GM18951 (cell line): ENCODE measurements at regions not wholly inside any gene's neighbourhood (a gene's known extent, or its start where the extent isn't known, plus 50 kb on each side); places are given as distances from the start of the nearest gene placed in this dataset.
"Not testable (repeated sequence)": the region's sequence is repeated elsewhere in the genome, so short reads cannot be mapped to it uniquely, and the experiment has no call there.

Source experiments
- POLR2A ChIP-seq: IDR thresholded peaks from 4 replicates; pipeline ENCODE4 v1.6.1; 2011; ENCODE audit warnings: mild to moderate bottlenecking; ENCODE audit not compliant: insufficient read length, insufficient read depth; ENCODE audit errors: extremely low read depth
- in situ Hi-C: fragments of 300-500 bp; cut with MboI; formaldehyde crosslinking; loops from one replicate; pipeline ENCODE4 v1.12.0; 2022; ENCODE audit warnings: low sequenced_read_pairs, mixed read lengths, inconsistent platforms; ENCODE audit not compliant: unreplicated experiment

DNA sequence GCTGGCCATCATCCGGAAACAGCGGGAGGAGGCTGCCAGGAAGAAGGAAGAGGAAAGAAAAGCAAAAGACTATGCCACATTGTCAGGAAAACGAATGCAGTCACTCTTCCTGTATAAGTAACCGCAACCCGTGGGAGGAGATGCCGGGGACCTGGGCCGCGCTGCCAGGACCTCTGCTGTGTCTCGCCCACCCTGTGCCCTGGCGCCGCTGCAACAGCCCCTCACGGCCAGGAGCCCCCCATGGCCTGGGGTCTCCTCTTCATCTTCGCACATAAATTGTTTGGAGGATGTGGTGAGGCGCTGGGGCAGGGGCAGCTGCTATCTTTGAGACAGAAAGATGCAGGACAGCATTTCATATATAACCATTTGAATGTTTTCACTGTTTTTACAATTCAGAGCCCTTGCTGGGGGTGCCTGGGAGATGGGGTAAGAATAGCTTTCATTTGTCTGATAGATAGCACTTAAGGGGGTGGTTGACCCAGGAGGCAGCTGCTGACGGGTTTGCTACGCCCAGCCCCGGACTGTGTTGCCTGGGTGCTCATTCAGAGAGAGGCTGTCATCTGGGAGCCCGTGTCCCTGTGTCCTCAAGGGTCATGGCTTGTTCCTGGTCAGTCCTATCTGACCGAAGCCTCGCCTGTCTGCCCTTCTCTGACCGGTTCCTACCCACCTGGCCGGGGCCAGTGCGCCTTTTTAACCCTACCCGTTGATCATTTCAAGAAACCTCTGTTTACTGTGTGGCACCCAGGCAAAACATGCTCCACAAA, 1067.7 kb upstream of the COX7C start:
- in situ Hi-C loops: no loop called here
- no peak for TF ChIP-seq POLR2A

DNA sequence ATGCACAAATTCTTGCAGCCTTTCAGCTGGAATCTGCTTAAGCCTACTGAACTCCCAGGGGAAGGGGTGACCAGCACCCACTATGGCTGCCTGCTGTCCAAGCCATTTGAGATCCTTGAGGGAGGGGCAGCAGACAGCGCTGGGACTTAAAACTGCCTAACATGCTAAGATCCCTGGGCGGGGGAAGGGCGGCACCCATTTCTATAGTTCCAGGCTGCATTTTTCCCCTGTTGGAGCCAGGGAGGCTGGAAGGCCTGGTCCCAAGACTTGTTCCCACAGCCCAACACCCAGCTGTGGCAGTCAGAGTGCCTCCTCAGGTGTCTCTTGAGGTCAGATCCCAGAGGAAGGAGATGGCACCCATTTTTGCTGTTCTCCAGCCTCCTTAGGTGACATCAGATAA, 1061.3 kb upstream of the COX7C start:
- TF ChIP-seq POLR2A: no peak
- in situ Hi-C loops: no loop called here

DNA sequence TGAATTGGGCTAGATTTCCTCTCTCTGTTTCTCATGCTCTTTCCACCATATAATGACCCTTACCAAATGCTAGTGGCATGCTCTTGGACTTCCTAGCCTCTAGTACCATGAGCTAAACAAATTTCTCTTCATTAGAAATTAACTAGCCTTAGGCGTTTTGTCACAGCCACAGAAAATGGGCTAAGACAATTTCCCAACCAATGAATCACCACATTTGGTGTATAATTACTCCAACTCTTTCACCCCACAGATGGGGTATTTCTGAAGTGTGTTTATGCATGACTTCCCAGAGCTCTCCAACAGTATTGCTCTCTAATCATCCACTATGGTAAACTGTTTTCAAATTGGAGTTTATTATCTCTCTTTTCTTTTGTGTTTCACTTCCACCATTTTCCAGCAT, 1041.1 kb upstream of the COX7C start:
- TF ChIP-seq POLR2A: no peak
- in situ Hi-C loops: no loop called here

DNA sequence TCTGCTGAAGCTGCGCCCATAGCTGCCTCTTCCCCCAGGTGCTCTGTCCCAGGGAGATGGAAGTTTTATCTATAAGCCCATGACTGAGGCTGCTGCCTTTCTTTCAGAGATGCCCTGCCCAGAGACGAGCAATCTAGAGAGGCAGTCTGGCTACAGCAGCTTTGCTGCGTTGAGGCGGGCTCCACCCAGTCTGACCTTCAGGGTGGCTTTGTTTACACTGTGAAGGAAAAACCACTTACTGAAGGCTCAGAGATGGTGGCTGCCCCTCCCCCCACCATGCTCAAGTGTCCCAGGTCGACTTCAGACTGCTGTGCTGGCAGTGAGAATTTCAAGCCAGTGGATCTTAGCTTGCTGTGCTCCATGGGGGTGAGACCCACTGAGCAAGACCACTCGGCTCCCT, 1029.9 kb upstream of the COX7C start:
- in situ Hi-C loops: not testable (repeated sequence)

DNA sequence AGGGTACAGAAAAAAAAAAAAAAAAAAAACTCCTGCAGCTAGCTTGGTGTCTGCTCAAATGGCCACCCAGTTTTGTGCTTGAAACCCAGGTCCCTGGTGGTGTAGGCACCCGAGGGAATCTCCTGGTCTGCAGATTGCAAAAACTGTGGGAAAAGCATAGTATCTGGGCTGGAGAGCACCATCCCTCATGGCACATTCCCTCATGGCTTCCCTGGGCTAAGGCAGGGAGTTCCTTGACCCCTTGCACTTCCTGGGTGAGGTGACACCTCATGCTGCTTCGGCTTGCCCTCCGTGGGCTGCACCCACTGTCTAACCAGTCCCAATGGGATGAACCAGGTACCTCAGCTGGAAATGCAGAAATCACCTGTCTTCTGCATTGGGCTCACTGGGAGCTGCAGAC, 1029.5 kb upstream of the COX7C start:
- in situ Hi-C loops: not testable (repeated sequence)

DNA sequence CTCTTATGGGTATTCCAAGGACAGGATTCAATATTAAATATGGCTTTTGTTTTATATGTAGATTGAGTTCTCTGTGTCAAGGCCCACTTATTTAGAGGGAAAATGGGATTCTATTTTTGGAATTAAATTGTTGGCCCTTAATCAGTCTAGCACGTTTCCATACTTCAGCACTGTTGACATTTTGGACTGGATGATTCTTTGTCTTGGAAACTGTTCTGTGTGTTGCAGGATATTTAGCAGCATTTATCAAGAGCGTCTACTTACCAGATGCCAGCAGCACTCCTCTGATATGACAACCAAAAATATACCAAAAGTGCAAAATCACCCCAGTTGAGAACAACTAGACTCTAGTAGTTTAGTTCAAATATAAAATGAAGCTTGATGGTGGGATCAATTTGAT, 1027.0 kb upstream of the COX7C start:
- no peak for TF ChIP-seq POLR2A
- in situ Hi-C loops: no loop called here

DNA sequence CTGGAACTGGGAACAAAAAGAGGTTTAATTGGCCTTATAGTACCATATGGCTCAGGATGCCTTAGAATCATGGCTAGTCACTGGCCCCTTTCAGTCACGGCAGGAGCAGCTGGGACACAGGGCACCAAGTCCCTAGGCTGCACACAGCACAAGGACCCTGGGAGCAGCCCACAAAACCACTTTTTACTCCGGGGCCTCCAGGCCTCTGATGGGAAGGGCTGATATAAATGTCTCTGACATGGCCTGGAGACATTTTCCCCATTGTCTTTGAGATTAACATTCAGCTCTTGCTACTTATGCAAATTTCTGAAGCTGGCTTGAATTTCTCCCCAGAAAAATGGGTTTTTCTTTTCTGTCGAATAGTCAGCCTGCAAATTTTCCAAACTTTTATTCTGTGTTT, 1026.4 kb upstream of the COX7C start:
- in situ Hi-C loops: no loop called here
- no peak for TF ChIP-seq POLR2A

DNA sequence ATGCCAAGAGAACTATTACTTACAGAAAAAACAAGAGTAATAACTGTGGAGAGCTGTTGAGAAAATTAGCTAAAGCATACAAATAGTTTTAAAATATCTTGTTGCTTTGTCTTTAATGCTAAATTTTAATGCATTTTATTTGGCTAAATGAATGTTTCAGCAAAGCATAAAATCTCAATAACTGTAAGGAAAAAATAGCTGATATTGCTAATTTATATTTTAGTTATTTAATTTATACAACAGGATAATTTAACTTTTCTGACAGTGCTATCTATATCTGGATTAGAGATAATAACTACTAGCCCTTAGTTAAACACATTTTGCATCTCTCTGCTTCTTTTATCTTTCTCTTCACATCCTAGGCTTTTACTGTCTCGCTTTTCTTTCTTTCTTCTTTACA, 1014.9 kb upstream of the COX7C start:
- in situ Hi-C loops: no loop called here
- no peak for TF ChIP-seq POLR2A

DNA sequence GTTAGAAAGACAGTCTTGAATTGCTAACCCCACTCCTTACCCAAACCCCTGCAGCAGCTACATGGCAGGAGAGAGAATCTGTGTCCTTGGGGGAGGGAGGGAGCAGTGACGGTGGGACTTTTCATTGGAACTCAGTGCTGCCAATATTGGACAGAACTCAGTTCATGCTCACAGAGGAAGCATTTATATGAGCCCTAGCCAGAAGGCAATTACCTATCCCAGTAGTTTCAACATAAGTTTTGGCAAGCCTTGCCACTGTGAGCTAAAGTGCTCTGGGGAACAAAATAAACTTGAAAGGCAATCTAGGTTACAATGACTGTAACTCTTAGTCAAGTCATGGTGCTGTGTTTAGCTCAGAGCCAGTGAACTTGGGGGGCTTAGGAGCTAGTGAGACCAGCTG, 1013.4 kb upstream of the COX7C start:
- no peak for TF ChIP-seq POLR2A
- in situ Hi-C loops: no loop called here

DNA sequence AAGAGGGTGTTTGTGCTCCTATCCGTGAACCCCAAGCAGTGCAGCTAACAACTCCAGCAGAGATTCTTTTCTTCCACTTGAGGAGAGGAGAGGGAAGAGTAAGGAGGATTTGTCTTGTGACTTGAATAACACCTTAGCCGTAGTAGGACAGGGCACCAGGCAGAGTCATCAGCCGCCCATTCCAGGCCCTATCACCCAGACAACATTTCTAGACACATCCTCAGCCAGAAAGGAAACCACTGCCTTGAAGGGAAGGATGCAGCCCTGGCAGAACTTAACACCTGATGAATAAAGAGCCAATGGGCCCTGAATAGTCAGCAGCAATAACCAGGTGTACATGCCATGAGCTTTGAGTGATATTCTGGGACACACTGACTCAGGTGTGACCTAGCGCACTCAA, 1013.0 kb upstream of the COX7C start:
- in situ Hi-C loops: no loop called here
- TF ChIP-seq POLR2A: no peak

DNA sequence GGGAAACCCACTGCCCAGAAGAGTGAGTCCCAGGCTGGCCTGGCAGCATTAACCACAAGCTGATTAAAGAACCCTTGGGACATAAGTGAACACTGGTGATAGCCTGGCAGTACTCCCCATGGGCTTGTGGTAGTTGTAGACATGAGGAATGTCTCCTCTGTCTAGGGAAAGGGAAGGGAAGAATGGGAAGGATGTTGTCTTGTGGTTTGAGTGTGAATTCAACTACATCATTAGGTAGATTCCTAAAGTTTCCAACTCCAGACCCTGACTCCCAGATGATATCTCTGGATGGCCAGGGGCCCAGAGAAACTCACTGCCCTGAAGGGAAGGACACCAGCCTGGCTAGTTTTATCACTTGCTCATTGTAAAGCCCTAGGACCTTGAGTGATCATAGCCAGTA, 1012.4 kb upstream of the COX7C start:
- no peak for TF ChIP-seq POLR2A
- in situ Hi-C loops: no loop called here

DNA sequence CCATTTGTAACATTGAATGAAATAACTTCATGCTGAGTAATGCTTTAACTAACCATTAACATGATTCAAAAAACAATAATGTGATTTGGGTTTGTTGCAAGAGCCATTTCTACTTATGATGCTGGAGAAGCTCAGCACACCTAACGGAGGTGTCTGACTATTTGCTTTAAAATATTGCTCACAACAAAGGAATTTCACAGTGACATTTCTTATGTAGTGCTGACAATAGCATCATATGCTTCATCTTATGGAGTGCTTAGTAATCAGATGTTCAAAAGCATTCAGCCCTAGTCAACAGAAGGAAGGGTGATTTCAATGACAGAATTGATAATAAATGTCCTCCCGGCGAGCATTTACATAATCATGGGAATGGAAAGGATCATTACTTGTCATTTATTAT, 1003.3 kb upstream of the COX7C start:
- in situ Hi-C loops: no loop called here
- TF ChIP-seq POLR2A: no peak

DNA sequence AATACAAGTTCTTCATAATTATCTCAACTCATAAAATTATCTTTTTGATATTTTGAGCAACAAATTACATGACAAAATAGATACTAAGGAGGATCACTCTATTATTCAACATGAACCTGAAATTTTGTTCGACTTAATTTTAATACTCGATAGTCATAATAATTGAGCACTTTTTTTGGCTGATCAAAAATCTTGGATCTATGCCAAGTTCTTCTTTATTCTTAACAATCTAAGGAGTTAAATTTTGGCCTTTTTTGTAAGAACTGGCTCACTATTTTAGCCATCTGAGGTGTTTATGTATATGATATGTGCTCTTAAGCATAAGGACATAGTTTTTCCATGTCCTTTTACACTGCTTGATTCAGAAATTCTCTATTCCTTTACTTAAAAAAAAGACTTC, 996.1 kb upstream of the COX7C start:
- TF ChIP-seq POLR2A: no peak
- in situ Hi-C loops: no loop called here

DNA sequence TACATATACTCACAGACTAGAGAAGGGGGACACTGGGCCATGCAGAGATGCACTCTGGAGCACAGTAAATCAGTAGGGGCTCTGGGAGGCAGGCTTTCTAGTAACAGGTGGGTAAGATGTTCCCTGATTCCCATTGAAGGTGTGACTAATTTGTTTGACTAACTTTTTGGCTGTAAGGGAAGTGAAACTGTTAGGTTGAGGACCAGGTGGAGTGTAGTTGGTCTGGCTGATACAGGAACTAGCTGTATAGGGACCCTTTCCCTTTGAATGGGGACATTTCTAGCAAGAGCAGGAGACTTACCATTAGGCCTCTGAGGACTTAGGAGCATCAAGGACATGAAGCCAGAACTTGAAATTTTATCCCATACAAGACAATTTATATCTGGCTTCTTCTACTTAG, 989.6 kb upstream of the COX7C start:
- in situ Hi-C loops: no loop called here
- no peak for TF ChIP-seq POLR2A

DNA sequence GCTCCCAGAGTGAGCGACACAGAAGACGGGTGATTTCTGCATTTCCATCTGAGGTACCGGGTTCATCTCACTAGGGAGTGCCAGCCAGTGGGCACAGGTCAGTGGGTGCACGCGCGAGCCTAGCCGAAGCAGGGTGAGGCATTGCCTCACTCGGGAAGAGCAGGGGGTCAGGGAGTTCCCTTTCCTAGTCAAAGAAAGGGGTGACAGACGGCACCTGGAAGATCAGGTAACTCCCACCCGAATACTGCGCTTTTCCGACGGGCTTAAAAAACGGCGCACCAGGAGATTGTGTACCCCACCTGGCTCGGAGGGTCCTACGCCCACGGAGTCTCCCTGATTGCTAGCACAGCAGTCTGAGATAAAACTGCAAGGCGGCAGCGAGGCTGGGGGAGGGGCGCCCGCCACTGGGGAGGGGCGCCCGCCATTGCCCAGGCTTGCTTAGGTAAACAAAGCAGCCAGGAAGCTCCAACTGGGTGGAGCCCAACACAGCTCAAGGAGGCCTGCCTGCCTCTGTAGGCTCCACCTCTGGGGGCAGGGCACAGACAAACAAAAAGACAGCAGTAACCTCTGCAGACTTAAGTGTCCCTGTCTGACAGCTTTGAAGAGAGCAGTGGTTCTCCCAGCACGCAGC, 979.1 kb upstream of the COX7C start:
- in situ Hi-C loops: not testable (repeated sequence)

DNA sequence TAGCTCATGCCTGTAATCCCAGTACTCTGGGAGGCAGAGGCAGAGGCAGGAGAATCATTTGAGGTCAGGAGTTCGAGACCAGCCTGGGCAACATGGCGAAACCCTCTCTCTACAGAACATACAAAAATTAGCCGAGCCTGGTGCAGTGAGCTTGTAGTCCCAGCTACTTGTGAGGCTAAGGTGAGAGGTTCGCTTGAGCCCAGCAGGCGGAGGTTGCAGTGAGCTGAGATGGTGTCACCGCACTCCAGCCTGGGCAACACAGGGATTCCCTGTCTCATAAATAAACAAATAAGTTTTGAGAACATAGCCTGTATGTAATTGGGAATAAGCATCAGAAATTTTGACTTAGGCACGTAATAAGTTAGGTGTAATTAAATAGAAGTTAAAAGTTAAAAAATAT, 971.7 kb upstream of the COX7C start:
- in situ Hi-C loops: no loop called here
- TF ChIP-seq POLR2A: no peak
